DOHH2 (cell line): ENCODE measurements at regions not wholly inside any gene's neighbourhood (a gene's known extent, or its start where the extent isn't known, plus 50 kb on each side); places are given as distances from the start of the nearest gene placed in this dataset.

ENCODE experiments used
- H3F3A ChIP-seq: fragments of 200-600 bp; sonication (generic), shearing (Covaris generic); 2 replicates; pipeline ENCODE4 v1.6.0; 2016; ENCODE audit warnings: antibody characterized with exemption, mild to moderate bottlenecking; ENCODE audit not compliant: control insufficient read depth, insufficient read depth
- H3K27ac ChIP-seq: fragments of 200-600 bp; sonication (generic); 2 replicates; pipeline ENCODE4 v1.5.1; 2014; ENCODE audit warnings: low read depth, mild to moderate bottlenecking, low read length, moderate library complexity
- H3K27me3 ChIP-seq: fragments of 200-600 bp; sonication (generic); 2 replicates; pipeline ENCODE4 v1.6.1; 2014; ENCODE audit warnings: mild to moderate bottlenecking, low read length, mixed read lengths; ENCODE audit not compliant: control insufficient read depth
- H3K36me3 ChIP-seq: fragments of 200-600 bp; sonication (generic); 2 replicates; pipeline ENCODE4 v1.6.1; 2014; ENCODE audit warnings: mild to moderate bottlenecking, low read length, moderate library complexity, mixed read lengths; ENCODE audit not compliant: control insufficient read depth
- H3K4me1 ChIP-seq: fragments of 200-600 bp; sonication (generic); 2 replicates; pipeline ENCODE4 v1.6.1; 2014; ENCODE audit warnings: mild to moderate bottlenecking, low read length, mixed read lengths; ENCODE audit not compliant: control insufficient read depth
- H3K4me2 ChIP-seq: fragments of 200-600 bp; sonication (generic); 2 replicates; pipeline ENCODE4 v1.6.0; 2014; ENCODE audit warnings: mild to moderate bottlenecking, low read length, moderate library complexity
- H3K4me3 ChIP-seq: fragments of 200-600 bp; sonication (generic); 2 replicates; pipeline ENCODE4 v1.5.1; 2014; ENCODE audit warnings: mild to moderate bottlenecking, low read length, mixed read lengths
- H3K79me2 ChIP-seq: fragments of 200-600 bp; sonication (generic); 2 replicates; pipeline ENCODE4 v1.6.1; 2014; ENCODE audit warnings: mild to moderate bottlenecking, low read length, mixed read lengths; ENCODE audit not compliant: control insufficient read depth
- H3K9me2 ChIP-seq: fragments of 200-600 bp; sonication (generic); replicated peaks from 2 replicates; pipeline ENCODE4 v1.6.1; 2014; ENCODE audit warnings: mild to moderate bottlenecking, low read length, mixed read lengths; ENCODE audit not compliant: control insufficient read depth
- H3K9me3 ChIP-seq: fragments of 200-600 bp; sonication (generic); 2 replicates; pipeline ENCODE4 v1.6.1; 2014; ENCODE audit warnings: antibody characterized with exemption, low read length, mixed read lengths; ENCODE audit not compliant: control insufficient read depth, insufficient read depth
- H4K20me1 ChIP-seq: fragments of 200-600 bp; sonication (generic); 2 replicates; pipeline ENCODE4 v1.6.0; 2014; ENCODE audit warnings: low read depth, mild to moderate bottlenecking, antibody characterized with exemption, low read length, moderate library complexity; ENCODE audit not compliant: control insufficient read depth, insufficient read depth
- EZH2phosphoT487 ChIP-seq: fragments of 200-600 bp; sonication (generic); IDR thresholded peaks from 2 replicates; pipeline ENCODE4 v1.6.1; 2017; ENCODE audit warnings: borderline replicate concordance, mild to moderate bottlenecking, antibody characterized with exemption, low read length, moderate library complexity, mixed read lengths
- TF ChIP-seq, protein P1 (sequence below): fragments of 200-600 bp; sonication (generic); IDR thresholded peaks from one replicate; pipeline ENCODE4 v1.5.1; 2014; ENCODE audit warnings: antibody characterized with exemption, mild to moderate bottlenecking, low read depth, low read length; ENCODE audit not compliant: poor library complexity, severe bottlenecking

DNA sequence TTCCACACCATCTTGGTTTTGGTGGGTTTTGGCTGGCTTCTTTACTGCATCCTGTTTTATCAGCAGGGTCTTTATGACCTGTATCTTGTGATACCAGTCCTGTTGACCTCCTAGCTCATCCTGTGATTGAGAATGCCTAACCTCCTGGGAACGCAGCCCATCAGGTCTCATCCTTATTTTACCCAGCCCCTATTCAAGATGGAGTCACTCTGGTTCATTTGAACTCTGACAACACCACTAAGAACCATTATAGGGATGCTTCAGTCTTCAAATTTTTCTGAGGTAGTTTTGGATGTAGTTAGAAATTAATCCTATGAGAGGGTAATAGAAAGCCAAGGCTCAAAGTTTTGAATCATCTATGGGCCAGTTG, 287.8 kb upstream of the SLC39A10 start:
- no peaks in the 10 kb centered on the region for H3K4me1 ChIP-seq
- no peaks in the 10 kb centered on the region for H3K36me3 ChIP-seq
- H3K4me3 ChIP-seq, result no peak overlapping the region
- no peak overlapping the region for H3K27ac ChIP-seq
- no peaks in the 10 kb centered on the region for H4K20me1 ChIP-seq
- H3F3A ChIP-seq, result no peaks in the 10 kb centered on the region
- no peaks in the 10 kb centered on the region for H3K27me3 ChIP-seq
- H3K4me2 ChIP-seq, result no peak overlapping the region
- H3K79me2 ChIP-seq, result no peaks in the 10 kb centered on the region
- TF ChIP-seq, protein P1, sequence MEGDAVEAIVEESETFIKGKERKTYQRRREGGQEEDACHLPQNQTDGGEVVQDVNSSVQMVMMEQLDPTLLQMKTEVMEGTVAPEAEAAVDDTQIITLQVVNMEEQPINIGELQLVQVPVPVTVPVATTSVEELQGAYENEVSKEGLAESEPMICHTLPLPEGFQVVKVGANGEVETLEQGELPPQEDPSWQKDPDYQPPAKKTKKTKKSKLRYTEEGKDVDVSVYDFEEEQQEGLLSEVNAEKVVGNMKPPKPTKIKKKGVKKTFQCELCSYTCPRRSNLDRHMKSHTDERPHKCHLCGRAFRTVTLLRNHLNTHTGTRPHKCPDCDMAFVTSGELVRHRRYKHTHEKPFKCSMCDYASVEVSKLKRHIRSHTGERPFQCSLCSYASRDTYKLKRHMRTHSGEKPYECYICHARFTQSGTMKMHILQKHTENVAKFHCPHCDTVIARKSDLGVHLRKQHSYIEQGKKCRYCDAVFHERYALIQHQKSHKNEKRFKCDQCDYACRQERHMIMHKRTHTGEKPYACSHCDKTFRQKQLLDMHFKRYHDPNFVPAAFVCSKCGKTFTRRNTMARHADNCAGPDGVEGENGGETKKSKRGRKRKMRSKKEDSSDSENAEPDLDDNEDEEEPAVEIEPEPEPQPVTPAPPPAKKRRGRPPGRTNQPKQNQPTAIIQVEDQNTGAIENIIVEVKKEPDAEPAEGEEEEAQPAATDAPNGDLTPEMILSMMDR, result no peak
- TF ChIP-seq EZH2phosphoT487, result no peak
- no peaks in the 10 kb centered on the region for H3K9me2 ChIP-seq
- H3K9me3 ChIP-seq, result no peaks in the 10 kb centered on the region

DNA sequence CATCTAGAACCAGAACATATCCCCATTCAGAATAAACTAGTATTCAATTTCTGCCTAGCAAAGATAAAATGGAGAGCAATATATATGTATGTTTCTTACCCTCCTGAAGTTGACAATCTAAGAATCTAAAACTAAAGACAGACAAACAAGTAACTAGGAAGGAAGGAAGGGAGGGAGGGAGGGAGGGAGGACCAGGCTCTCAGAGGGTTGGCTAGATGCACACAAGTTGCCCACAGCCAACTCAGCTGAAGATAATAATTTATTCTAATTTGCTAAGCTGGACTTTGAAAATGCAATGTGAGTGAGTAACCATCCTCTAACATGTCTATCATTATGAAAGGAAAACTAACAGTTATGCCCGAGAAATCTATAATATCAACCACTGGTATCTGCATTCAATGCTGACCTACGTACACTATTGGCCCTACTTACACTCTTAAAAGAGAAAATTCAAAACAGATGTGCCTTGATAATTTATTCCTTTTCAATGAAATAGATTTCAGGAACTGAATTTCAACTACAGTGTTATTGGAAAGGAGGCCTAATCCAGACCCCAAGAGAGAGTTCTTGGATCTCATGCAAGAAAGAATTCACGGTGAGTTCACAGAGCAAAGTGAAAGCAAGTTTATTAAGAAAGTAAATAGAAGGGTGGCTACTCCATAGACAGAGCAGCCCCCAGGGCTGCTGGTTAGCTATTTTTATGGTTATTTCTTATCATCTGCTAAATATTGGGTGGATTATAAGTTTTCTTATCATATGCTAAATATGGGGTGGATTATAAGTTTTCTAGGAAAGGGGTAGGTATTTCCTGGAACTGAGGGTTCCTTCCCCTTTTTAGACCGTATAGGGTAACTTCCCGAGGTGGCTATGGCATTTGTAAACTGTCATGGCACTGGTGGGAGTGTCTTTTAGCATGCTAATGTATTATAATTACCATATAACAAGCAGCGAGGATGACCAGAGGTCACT, 288.5 kb upstream of the SLC39A10 start:
- H3K4me2 ChIP-seq, result no peak overlapping the region
- H3K36me3 ChIP-seq, result no peaks in the 10 kb centered on the region
- no peaks in the 10 kb centered on the region for H4K20me1 ChIP-seq
- H3F3A ChIP-seq, result no peaks in the 10 kb centered on the region
- TF ChIP-seq, protein P1, result no peak
- TF ChIP-seq EZH2phosphoT487, result no peak
- H3K4me3 ChIP-seq, result no peak overlapping the region
- no peaks in the 10 kb centered on the region for H3K4me1 ChIP-seq
- no peaks in the 10 kb centered on the region for H3K79me2 ChIP-seq
- H3K9me3 ChIP-seq, result no peaks in the 10 kb centered on the region
- no peaks in the 10 kb centered on the region for H3K27me3 ChIP-seq
- H3K9me2 ChIP-seq, result no peaks in the 10 kb centered on the region
- no peak overlapping the region for H3K27ac ChIP-seq

DNA sequence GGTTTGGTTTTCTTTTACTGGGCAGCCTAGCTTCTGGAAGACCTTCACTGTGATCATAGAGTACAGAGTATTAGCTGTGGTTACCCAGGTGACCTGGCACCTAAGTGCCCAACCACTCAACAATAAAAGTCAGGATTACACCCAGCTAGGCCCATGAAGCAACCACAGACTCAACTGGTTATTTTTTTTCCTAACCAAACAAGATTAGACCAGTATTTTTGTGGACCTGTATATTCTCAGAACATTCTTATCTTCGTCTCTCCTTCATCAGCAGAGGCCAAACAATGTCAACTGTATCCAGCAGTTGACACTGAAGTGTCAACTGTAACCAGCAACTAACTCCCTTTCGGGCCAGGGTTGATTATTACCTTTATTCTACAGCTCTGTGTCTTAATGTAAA, 289.2 kb upstream of the SLC39A10 start:
- Histone ChIP-seq H3K4me1 (no peaks in the 10 kb centered on the region), H4K20me1 (no peaks in the 10 kb centered on the region), H3K9me2 (no peaks in the 10 kb centered on the region), H3K27ac (no peak overlapping the region), H3F3A (no peaks in the 10 kb centered on the region), H3K9me3 (no peaks in the 10 kb centered on the region), H3K27me3 (no peaks in the 10 kb centered on the region), H3K79me2 (no peaks in the 10 kb centered on the region), H3K4me2 (no peak overlapping the region), H3K4me3 (no peak overlapping the region), H3K36me3 (no peaks in the 10 kb centered on the region)
- TF ChIP-seq, protein P1, result no peak
- no peak for TF ChIP-seq EZH2phosphoT487
